ENCODE measurements at regions not wholly inside any gene's neighbourhood (a gene's known extent, or its start where the extent isn't known, plus 50 kb on each side); places are given as distances from the start of the nearest gene placed in this dataset.

DNA sequence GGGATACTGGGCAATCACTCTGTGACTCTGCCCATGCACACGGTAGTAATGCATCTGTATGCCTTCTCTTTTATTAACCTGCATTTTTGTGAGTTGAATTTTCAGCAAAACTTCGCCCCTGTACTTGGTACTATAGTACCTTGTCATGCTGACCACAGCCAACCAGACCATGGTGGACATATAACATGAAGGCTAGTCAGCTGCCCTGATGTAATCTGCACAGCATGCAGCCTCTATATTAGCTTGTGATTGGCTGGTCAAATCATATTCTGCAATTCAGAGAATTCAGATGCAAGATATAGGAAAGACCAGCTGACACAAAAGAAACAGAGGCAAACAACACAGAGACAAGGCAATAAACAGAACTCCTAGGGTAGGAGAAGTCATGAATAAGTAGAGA, 200.9 kb upstream of the JARID2 start:
- TF ChIP-seq SIN3A (IDR thresholded peaks at IDR 0.05; ENCODE audit: borderline replicate concordance, insufficient read depth, low read depth, low read length) (no peak), POLR2AphosphoS5 (IDR thresholded peaks at IDR 0.05; ENCODE audit: low read depth, low read length) (no peak), TCF7L2 (IDR thresholded peaks at IDR 0.05; ENCODE audit: low read depth, low read length) (no peak)
- TF ChIP-seq, protein P1, sequence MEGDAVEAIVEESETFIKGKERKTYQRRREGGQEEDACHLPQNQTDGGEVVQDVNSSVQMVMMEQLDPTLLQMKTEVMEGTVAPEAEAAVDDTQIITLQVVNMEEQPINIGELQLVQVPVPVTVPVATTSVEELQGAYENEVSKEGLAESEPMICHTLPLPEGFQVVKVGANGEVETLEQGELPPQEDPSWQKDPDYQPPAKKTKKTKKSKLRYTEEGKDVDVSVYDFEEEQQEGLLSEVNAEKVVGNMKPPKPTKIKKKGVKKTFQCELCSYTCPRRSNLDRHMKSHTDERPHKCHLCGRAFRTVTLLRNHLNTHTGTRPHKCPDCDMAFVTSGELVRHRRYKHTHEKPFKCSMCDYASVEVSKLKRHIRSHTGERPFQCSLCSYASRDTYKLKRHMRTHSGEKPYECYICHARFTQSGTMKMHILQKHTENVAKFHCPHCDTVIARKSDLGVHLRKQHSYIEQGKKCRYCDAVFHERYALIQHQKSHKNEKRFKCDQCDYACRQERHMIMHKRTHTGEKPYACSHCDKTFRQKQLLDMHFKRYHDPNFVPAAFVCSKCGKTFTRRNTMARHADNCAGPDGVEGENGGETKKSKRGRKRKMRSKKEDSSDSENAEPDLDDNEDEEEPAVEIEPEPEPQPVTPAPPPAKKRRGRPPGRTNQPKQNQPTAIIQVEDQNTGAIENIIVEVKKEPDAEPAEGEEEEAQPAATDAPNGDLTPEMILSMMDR (IDR thresholded peaks at IDR 0.05): no peak
- TF ChIP-seq, protein P2, sequence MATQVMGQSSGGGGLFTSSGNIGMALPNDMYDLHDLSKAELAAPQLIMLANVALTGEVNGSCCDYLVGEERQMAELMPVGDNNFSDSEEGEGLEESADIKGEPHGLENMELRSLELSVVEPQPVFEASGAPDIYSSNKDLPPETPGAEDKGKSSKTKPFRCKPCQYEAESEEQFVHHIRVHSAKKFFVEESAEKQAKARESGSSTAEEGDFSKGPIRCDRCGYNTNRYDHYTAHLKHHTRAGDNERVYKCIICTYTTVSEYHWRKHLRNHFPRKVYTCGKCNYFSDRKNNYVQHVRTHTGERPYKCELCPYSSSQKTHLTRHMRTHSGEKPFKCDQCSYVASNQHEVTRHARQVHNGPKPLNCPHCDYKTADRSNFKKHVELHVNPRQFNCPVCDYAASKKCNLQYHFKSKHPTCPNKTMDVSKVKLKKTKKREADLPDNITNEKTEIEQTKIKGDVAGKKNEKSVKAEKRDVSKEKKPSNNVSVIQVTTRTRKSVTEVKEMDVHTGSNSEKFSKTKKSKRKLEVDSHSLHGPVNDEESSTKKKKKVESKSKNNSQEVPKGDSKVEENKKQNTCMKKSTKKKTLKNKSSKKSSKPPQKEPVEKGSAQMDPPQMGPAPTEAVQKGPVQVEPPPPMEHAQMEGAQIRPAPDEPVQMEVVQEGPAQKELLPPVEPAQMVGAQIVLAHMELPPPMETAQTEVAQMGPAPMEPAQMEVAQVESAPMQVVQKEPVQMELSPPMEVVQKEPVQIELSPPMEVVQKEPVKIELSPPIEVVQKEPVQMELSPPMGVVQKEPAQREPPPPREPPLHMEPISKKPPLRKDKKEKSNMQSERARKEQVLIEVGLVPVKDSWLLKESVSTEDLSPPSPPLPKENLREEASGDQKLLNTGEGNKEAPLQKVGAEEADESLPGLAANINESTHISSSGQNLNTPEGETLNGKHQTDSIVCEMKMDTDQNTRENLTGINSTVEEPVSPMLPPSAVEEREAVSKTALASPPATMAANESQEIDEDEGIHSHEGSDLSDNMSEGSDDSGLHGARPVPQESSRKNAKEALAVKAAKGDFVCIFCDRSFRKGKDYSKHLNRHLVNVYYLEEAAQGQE (IDR thresholded peaks at IDR 0.05; ENCODE audit: insufficient read depth in 1 of 2, low read depth in 2 of 2, low read length in 1 of 2): no peak
- in situ Hi-C loops (cut with HindIII; ENCODE audit: low pct_unique_long_range_greater_than_20kb, low sequenced_read_pairs): no loop called here
- CTCF ChIA-PET: no interaction called here
- ATAC-seq (no peak), DNase-seq (ENCODE audit: low read depth, low spot score) (no peak)
- no peak overlapping the region for H3K27ac ChIP-seq (ENCODE audit: low read length)
- no TSS peak for BruUV-seq (replicated peaks)
- no peaks in the 10 kb centered on the region for H3K9me3 ChIP-seq (ENCODE audit: control insufficient read depth, insufficient read depth, low read depth, low read length)
- POLR2A ChIA-PET: no interaction called here
- H3K4me1 ChIP-seq (ENCODE audit: control insufficient read depth, insufficient read depth, low read length): no peaks in the 10 kb centered on the region
- no peaks in the 10 kb centered on the region for H3K36me3 ChIP-seq (ENCODE audit: control insufficient read depth, insufficient read depth, low read length)
- no peaks in the 10 kb centered on the region for H3K27me3 ChIP-seq (ENCODE audit: control insufficient read depth, insufficient read depth, low read length)
- intact Hi-C loops (cut with micrococcal nuclease; ENCODE audit: unreplicated experiment): no loop called here
- no peak overlapping the region for H3K4me3 ChIP-seq (ENCODE audit: low read depth in 2 of 2, low read length in 2 of 2)

DNA sequence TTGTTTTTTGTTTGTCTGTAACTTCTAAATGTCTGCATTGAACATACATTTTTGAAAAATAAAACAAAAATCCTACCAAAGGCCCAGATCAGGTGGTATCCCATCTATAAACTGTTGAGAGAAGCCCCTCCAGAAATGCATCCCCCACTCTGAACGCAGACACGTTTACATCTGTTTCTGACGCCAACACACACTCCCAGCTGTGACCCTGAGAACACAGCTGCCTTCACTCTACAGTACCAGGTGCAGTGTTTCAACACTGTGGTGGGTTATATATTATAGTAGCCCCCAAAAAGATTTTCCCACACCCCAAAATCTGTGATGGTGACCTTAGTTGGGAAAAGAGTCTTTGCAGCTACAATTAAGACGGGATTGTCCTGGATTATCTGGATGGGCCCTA, 199.1 kb upstream of the JARID2 start:
- Histone ChIP-seq H3K27me3 (ENCODE audit: control insufficient read depth, insufficient read depth, low read length) (no peaks in the 10 kb centered on the region), H3K9me3 (ENCODE audit: control insufficient read depth, insufficient read depth, low read depth, low read length) (no peaks in the 10 kb centered on the region), H3K27ac (ENCODE audit: low read length) (no peak overlapping the region), H3K36me3 (ENCODE audit: control insufficient read depth, insufficient read depth, low read length) (no peaks in the 10 kb centered on the region), H3K4me3 (ENCODE audit: low read depth in 2 of 2, low read length in 2 of 2) (no peak overlapping the region), H3K4me1 (ENCODE audit: control insufficient read depth, insufficient read depth, low read length) (no peaks in the 10 kb centered on the region)
- TF ChIP-seq SIN3A (IDR thresholded peaks at IDR 0.05; ENCODE audit: borderline replicate concordance, insufficient read depth, low read depth, low read length) (no peak), TCF7L2 (IDR thresholded peaks at IDR 0.05; ENCODE audit: low read depth, low read length) (no peak), POLR2AphosphoS5 (IDR thresholded peaks at IDR 0.05; ENCODE audit: low read depth, low read length) (no peak)
- TF ChIP-seq, protein P1 (IDR thresholded peaks at IDR 0.05): no peak
- TF ChIP-seq, protein P2 (IDR thresholded peaks at IDR 0.05; ENCODE audit: insufficient read depth in 1 of 2, low read depth in 2 of 2, low read length in 1 of 2): no peak
- ChIA-PET POLR2A (no interaction called here), CTCF (no interaction called here)
- ATAC-seq (no peak), DNase-seq (ENCODE audit: low read depth, low spot score) (no peak)
- intact Hi-C loops (cut with micrococcal nuclease; ENCODE audit: unreplicated experiment) (no loop called here), in situ Hi-C loops (cut with HindIII; ENCODE audit: low pct_unique_long_range_greater_than_20kb, low sequenced_read_pairs) (no loop called here)
- no TSS peak for BruUV-seq (replicated peaks)
